ENCODE measurements at regions not wholly inside any gene's neighbourhood (a gene's known extent, or its start where the extent isn't known, plus 50 kb on each side); places are given as distances from the start of the nearest gene placed in this dataset.

GRCh38 chr10:6771331-6771730 lies 191.3 kb upstream of the PRKCQ start:
- ChIA-PET CTCF (no interaction called here), POLR2A (no interaction called here)
- no peak overlapping the region for H3K27ac ChIP-seq (ENCODE audit: extremely low read depth, low read depth, low read length)
- no peaks in the 10 kb centered on the region for H3K36me3 ChIP-seq (ENCODE audit: control insufficient read depth in 2 of 2, insufficient read depth in 1 of 2, low read length in 2 of 2)
- TF ChIP-seq GLIS1 (tag by site-specific recombination; IDR thresholded peaks at IDR 0.05) (no peak), ZNF837 (tag by site-specific recombination; IDR thresholded peaks at IDR 0.05) (no peak), ZBTB48 (tag by site-specific recombination; IDR thresholded peaks at IDR 0.05) (no peak), ELK4 (IDR thresholded peaks at IDR 0.05; ENCODE audit: borderline replicate concordance, low read depth, low read length) (no peak), SP7 (tag by site-specific recombination; IDR thresholded peaks at IDR 0.05) (no peak), ZFP3 (tag by site-specific recombination; IDR thresholded peaks at IDR 0.05; ENCODE audit: low read depth) (no peak)
- H3K4me1 ChIP-seq (ENCODE audit: control insufficient read depth, insufficient read depth, low read length) = no peaks in the 10 kb centered on the region
- no peak overlapping the region for H3K4me3 ChIP-seq (ENCODE audit: low read depth, low read length)
- no peaks in the 10 kb centered on the region for H3K9me3 ChIP-seq (ENCODE audit: control insufficient read depth, insufficient read depth, low read depth, low read length)

- H3K27ac ChIP-seq (ENCODE audit: extremely low read depth, low read depth, low read length) = no peak overlapping the region
- CTCF ChIA-PET = no interaction called here
Observed at GRCh38 chr10:6770846-6771245, 190.8 kb upstream of the PRKCQ start.

GRCh38 chr10:6769704-6770417 lies 189.8 kb upstream of the PRKCQ start:
- POLR2A ChIA-PET = no interaction called here

More at GRCh38 chr10:6770846-6771245, 190.8 kb upstream of the PRKCQ start:
- TF ChIP-seq MZF1 (tag by site-specific recombination; IDR thresholded peaks at IDR 0.05; ENCODE audit: borderline replicate concordance) (no peak), ZNF596 (tag by site-specific recombination; IDR thresholded peaks at IDR 0.05) (no peak), ZNF433 (tag by site-specific recombination; IDR thresholded peaks at IDR 0.05; ENCODE audit: low read depth) (no peak), ZNF571 (tag by site-specific recombination; IDR thresholded peaks at IDR 0.05) (no peak), KLF8 (tag by site-specific recombination; IDR thresholded peaks at IDR 0.05) (no peak), ZNF239 (tag by site-specific recombination; IDR thresholded peaks at IDR 0.05) (no peak), ZNF600 (tag by site-specific recombination; IDR thresholded peaks at IDR 0.05) (no peak), ZNF202 (tag by site-specific recombination; IDR thresholded peaks at IDR 0.05; ENCODE audit: borderline replicate concordance) (no peak), OSR2 (tag by site-specific recombination; IDR thresholded peaks at IDR 0.05) (no peak), ZNF621 (tag by site-specific recombination; IDR thresholded peaks at IDR 0.05) (no peak), ZNF501 (tag by site-specific recombination; IDR thresholded peaks at IDR 0.05) (no peak), ZIC2 (tag by site-specific recombination; IDR thresholded peaks at IDR 0.05) (no peak), ZBTB8A (tag by site-specific recombination; IDR thresholded peaks at IDR 0.05) (no peak), ZNF311 (tag by site-specific recombination; IDR thresholded peaks at IDR 0.05; ENCODE audit: borderline replicate concordance) (no peak), KLF10 (tag by site-specific recombination; IDR thresholded peaks at IDR 0.05) (no peak)
- no peaks in the 10 kb centered on the region for H3K36me3 ChIP-seq (ENCODE audit: control insufficient read depth in 2 of 2, insufficient read depth in 1 of 2, low read length in 2 of 2)
- no peaks in the 10 kb centered on the region for H3K9me3 ChIP-seq (ENCODE audit: control insufficient read depth, insufficient read depth, low read depth, low read length)
- H3K4me3 ChIP-seq (ENCODE audit: low read depth, low read length) = no peak overlapping the region
- H3K4me1 ChIP-seq (ENCODE audit: control insufficient read depth, insufficient read depth, low read length) = no peaks in the 10 kb centered on the region
- POLR2A ChIA-PET = no interaction called here

More at GRCh38 chr10:6769704-6770417, 189.8 kb upstream of the PRKCQ start:
- TF ChIP-seq ZSCAN5A (tag by site-specific recombination; IDR thresholded peaks at IDR 0.05) = no peak
- CTCF ChIA-PET = interaction anchor here (1.0 kb wide), 1 partner anchor 17 kb away, joined by 3 read pairs; no protein-coding TSS in a partner anchor
- Histone ChIP-seq H3K27ac (ENCODE audit: extremely low read depth, low read depth, low read length) (no peak overlapping the region), H3K4me3 (ENCODE audit: low read depth, low read length) (no peak overlapping the region), H3K4me1 (ENCODE audit: control insufficient read depth, insufficient read depth, low read length) (no peaks in the 10 kb centered on the region), H3K36me3 (ENCODE audit: control insufficient read depth in 2 of 2, insufficient read depth in 1 of 2, low read length in 2 of 2) (no peaks in the 10 kb centered on the region), H3K9me3 (ENCODE audit: control insufficient read depth, insufficient read depth, low read depth, low read length) (no peaks in the 10 kb centered on the region)

Data from HEK293 (cell line).